Prostate gland (tissue), 2 donors: ENCODE measurements at regions not wholly inside any gene's neighbourhood (a gene's known extent, or its start where the extent isn't known, plus 50 kb on each side); places are given as distances from the start of the nearest gene placed in this dataset.
"Not testable (repeated sequence)": the region's sequence is repeated elsewhere in the genome, so short reads cannot be mapped to it uniquely, and the experiment has no call there.

ENCODE experiments used
- DNase-seq: peaks from one replicate; pipeline ENCODE4 v3.0.0-alpha.2; 2019; ENCODE audit warnings: low spot score
- H3K27ac ChIP-seq, 2 donors: fragments of 200-600 bp; sonication (generic); 2 replicates each; pipeline ENCODE4 v1.5.1; 2017 to 2019
- H3K27me3 ChIP-seq: fragments of 200-600 bp; sonication (generic); replicated peaks from 2 replicates; pipeline ENCODE4 v1.5.1; 2019; ENCODE audit not compliant: insufficient read depth
- H3K36me3 ChIP-seq, 2 donors: fragments of 200-600 bp; sonication (generic); 1 replicate in 1 of 2; 2 replicates in 1 of 2; pipeline versions ENCODE4 v1.5.1 to v1.8.1; 2017 to 2019
- H3K4me1 ChIP-seq: fragments of 200-600 bp; sonication (generic); replicated peaks from 2 replicates; pipeline ENCODE4 v1.5.1; 2019
- H3K4me3 ChIP-seq, 2 donors: fragments of 200-600 bp; sonication (generic); 2 replicates each; pipeline ENCODE4 v1.5.1; 2017 to 2019
- H3K9me3 ChIP-seq: fragments of 200-600 bp; sonication (generic); 2 replicates; pipeline ENCODE4 v1.5.1; 2017
- CTCF ChIP-seq, 4 experiments: fragments of 200-600 bp in 2 of 4; fragments of 450-650 bp in 2 of 4; sonication (generic) in 2 of 4; IDR thresholded peaks; 1 replicate in 3 of 4; 2 replicates in 1 of 4; pipeline ENCODE4 v1.5.1; 2016 to 2019; ENCODE audit warnings: antibody characterized with exemption in 4 of 4, mild to moderate bottlenecking in 2 of 4, moderate library complexity in 2 of 4
- POLR2A ChIP-seq: fragments of 450-650 bp; IDR thresholded peaks from one replicate; pipeline ENCODE4 v1.6.1; 2016; ENCODE audit warnings: antibody characterized with exemption, mild to moderate bottlenecking
- POLR2AphosphoS5 ChIP-seq: sonication (generic); formaldehyde crosslinking; IDR thresholded peaks from one replicate; pipeline ENCODE4 v1.6.1; 2017; ENCODE audit warnings: antibody characterized with exemption
- WGBS: methylation state at CpG from one replicate; pipeline ENCODE4 v1.1.5; 2018; 5-methylcytosine and 5-hydroxymethylcytosine counted together
- intact Hi-C: fragments of 100-400 bp; cut with DNase I; formaldehyde crosslinking; loops from one replicate; pipeline ENCODE4 v1.14.2; 2022

DNA sequence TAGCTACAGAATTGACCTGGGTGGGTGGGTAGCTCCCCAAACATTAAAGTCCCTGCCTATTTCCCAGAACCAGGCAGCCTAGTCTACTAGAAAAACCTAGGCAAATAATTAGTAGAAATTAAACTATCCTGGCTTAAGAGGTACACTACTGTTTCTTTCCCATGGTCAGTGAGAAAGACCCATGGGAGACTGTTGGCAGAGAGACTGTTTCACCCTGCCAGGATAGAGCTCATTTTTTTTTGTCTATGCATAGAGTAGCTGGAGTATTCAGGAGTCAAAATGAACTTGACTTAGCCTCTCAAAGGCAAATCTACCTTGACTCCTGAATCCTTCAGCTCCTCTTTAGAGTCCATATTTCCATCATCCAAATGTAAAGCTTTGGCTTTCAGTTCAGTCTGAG lies 107.0 kb upstream of the AR start:
- no peak overlapping the region for H3K27ac ChIP-seq
- no peaks in the 10 kb centered on the region for H3K27me3 ChIP-seq
- no peaks in the 10 kb centered on the region for H3K4me1 ChIP-seq
- no peak for TF ChIP-seq CTCF (IDR thresholded peaks at IDR 0.05)
- no peak for TF ChIP-seq POLR2AphosphoS5
- no peak for TF ChIP-seq POLR2A
- no peaks in the 10 kb centered on the region for H3K36me3 ChIP-seq
- H3K4me3 ChIP-seq = no peak overlapping the region
- no peak for DNase-seq
- no peaks in the 10 kb centered on the region for H3K9me3 ChIP-seq
- intact Hi-C loops = no loop called here

- DNase-seq = no peak
- H3K4me1 ChIP-seq = no peaks in the 10 kb centered on the region
- TF ChIP-seq CTCF (IDR thresholded peaks at IDR 0.05) (no peak), POLR2AphosphoS5 (no peak), POLR2A (no peak)
- no peaks in the 10 kb centered on the region for H3K9me3 ChIP-seq
- H3K36me3 ChIP-seq = no peaks in the 10 kb centered on the region
- H3K4me3 ChIP-seq = no peak overlapping the region
- no peaks in the 10 kb centered on the region for H3K27me3 ChIP-seq
- intact Hi-C loops = no loop called here
- H3K27ac ChIP-seq = no peak overlapping the region
- 73% methylated on average over 3 of the region's 3 CpGs for WGBS
Measured at GRCh38 chrX:67437821-67438220, 106.0 kb upstream of the AR start.

GRCh38 chrX:67475259-67475658 lies 68.6 kb upstream of the AR start:
- H3K27ac ChIP-seq, H3K4me1 ChIP-seq, H3K36me3 ChIP-seq, H3K9me3 ChIP-seq, DNase-seq, H3K27me3 ChIP-seq, H3K4me3 ChIP-seq, intact Hi-C loops: not testable (repeated sequence)
- 88% methylated on average over 3 of the region's 3 CpGs for WGBS

GRCh38 chrX:67480789-67481188 lies 63.0 kb upstream of the AR start:
- Histone ChIP-seq H3K27ac (no peak overlapping the region), H3K27me3 (no peaks in the 10 kb centered on the region), H3K36me3 (no peaks in the 10 kb centered on the region), H3K4me1 (no peaks in the 10 kb centered on the region), H3K4me3 (no peak overlapping the region), H3K9me3 (no peaks in the 10 kb centered on the region)
- TF ChIP-seq POLR2A = no peak
- no peak for TF ChIP-seq POLR2AphosphoS5
- no peak for TF ChIP-seq CTCF (IDR thresholded peaks at IDR 0.05)
- DNase-seq = no peak
- 68% methylated on average over 3 of the region's 3 CpGs for WGBS
- intact Hi-C loops = no loop called here
